MM.1S (cell line): ENCODE measurements at regions not wholly inside any gene's neighbourhood (a gene's known extent, or its start where the extent isn't known, plus 50 kb on each side); places are given as distances from the start of the nearest gene placed in this dataset.

Experiments used
- EZH2 ChIP-seq: fragments of 300-600 bp; sonication (generic); optimal IDR thresholded peaks from 2 replicates; pipeline ENCODE3; 2017; ENCODE audit warnings: low read depth, mild to moderate bottlenecking, antibody characterized with exemption, low read length, mixed read lengths
- EZH2phosphoT487 ChIP-seq: fragments of 300-600 bp; sonication (generic); IDR thresholded peaks from 2 replicates; pipeline ENCODE4 v1.6.1; 2018; ENCODE audit warnings: antibody characterized with exemption, low read length
- TF ChIP-seq, protein P1 (sequence below): fragments of 300-600 bp; sonication (generic); IDR thresholded peaks from 2 replicates; pipeline ENCODE4 v1.5.1; 2016; ENCODE audit warnings: antibody characterized with exemption, low read length, mixed read lengths

- TF ChIP-seq, protein P1, sequence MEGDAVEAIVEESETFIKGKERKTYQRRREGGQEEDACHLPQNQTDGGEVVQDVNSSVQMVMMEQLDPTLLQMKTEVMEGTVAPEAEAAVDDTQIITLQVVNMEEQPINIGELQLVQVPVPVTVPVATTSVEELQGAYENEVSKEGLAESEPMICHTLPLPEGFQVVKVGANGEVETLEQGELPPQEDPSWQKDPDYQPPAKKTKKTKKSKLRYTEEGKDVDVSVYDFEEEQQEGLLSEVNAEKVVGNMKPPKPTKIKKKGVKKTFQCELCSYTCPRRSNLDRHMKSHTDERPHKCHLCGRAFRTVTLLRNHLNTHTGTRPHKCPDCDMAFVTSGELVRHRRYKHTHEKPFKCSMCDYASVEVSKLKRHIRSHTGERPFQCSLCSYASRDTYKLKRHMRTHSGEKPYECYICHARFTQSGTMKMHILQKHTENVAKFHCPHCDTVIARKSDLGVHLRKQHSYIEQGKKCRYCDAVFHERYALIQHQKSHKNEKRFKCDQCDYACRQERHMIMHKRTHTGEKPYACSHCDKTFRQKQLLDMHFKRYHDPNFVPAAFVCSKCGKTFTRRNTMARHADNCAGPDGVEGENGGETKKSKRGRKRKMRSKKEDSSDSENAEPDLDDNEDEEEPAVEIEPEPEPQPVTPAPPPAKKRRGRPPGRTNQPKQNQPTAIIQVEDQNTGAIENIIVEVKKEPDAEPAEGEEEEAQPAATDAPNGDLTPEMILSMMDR, result no peak
- TF ChIP-seq EZH2, result no peak
- TF ChIP-seq EZH2phosphoT487, result no peak
Observed at GRCh38 chr3:105997800-105998526, 129.2 kb upstream of the CBLB start.
